Neuron (in vitro differentiated cells): ENCODE measurements at regions not wholly inside any gene's neighbourhood (a gene's known extent, or its start where the extent isn't known, plus 50 kb on each side); places are given as distances from the start of the nearest gene placed in this dataset.

Experiments used
- H2AFZ ChIP-seq: one replicate; pipeline ENCODE4 v1.6.1; 2013; ENCODE audit warnings: low read depth, mild to moderate bottlenecking, inconsistent platforms, low read length, moderate library complexity
- H3K27me3 ChIP-seq: one replicate; pipeline ENCODE4 v1.6.1; 2013; ENCODE audit warnings: low read length; ENCODE audit not compliant: insufficient read depth
- H3K36me3 ChIP-seq: one replicate; pipeline ENCODE4 v1.6.1; 2013; ENCODE audit warnings: low read length; ENCODE audit not compliant: insufficient read depth
- H3K4me1 ChIP-seq: one replicate; pipeline ENCODE4 v1.6.1; 2013; ENCODE audit warnings: low read length; ENCODE audit not compliant: insufficient read depth
- H3K4me3 ChIP-seq: 2 replicates; pipeline ENCODE4 v1.5.1; 2013; ENCODE audit warnings: mild to moderate bottlenecking, low read length, moderate library complexity
- H3K9me3 ChIP-seq: one replicate; pipeline ENCODE4 v1.6.1; 2013; ENCODE audit warnings: low read length

DNA sequence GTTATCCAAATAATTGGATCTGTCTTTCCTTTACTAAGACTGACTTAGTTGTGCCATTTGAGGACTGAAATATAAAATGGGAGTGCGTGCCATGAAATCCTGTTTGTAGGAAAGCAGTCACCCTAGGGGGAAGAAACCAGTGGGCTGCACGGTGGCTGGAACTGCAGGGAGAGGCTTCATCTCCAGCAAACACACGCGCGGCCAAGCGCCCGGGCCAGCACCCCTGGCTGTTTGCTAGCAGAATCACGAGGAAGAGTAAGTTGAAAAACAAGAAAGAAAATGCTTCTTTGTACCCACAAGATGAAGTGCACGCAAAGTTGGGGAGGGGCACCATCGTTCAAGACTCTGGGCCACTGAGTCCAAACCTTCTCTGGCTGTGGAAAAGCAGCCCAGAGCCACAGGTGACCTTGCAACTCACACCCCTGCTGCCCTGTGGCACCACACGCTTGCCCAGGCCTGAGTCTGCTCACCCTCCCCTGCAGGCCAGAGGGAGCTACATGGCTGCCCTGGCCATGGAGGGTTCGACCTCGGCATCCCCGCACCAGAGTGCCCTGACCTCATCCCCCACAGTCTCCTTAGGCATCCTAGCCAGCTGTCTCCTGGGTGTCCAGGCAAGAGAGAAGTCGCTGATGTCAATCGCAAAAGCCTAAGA, 55.2 kb downstream of the IRX2 start:
- Histone ChIP-seq H3K36me3 (no peaks in the 10 kb centered on the region), H3K4me3 (no peak overlapping the region), H2AFZ (no peak overlapping the region), H3K27me3 (no peaks in the 10 kb centered on the region), H3K9me3 (peaks cover 6% of the 10 kb centered on the region), H3K4me1 (no peaks in the 10 kb centered on the region)

DNA sequence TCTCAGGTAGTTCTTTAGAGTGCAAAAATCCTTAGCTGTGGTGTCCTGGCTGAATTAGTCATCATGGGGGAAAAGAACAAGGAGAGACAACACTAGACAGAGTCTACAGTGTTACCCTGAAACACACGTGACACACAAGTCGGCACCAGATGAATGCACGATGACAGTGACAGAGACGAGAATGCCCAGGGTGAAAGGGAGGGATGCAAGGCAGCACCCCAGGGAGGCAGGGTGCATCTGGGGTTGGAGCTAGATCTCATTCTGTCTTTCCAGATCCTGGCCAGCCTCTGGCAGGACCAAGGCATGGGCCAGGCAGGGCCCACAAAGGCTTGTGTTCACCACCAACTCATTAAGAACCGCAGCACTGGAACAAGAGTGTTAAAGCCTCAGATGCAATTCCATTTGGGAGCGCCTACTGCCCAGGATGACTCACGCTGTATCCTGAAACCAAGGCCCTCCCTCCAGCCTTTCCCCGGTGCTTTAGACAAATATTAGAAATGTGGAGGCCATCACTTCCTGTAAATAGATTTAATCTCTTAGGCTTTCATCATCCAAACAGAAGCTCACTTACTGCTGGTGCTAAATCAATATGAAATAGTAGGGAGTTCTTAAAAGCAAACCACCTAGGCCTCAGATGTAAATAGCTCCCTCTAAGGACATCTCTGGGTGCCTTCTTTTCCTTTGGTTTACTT, 56.1 kb downstream of the IRX2 start:
- H3K4me3 ChIP-seq, result no peak overlapping the region
- no peak overlapping the region for H2AFZ ChIP-seq
- no peaks in the 10 kb centered on the region for H3K36me3 ChIP-seq
- no peaks in the 10 kb centered on the region for H3K27me3 ChIP-seq
- H3K4me1 ChIP-seq, result no peaks in the 10 kb centered on the region
- H3K9me3 ChIP-seq, result peaks cover 6% of the 10 kb centered on the region

DNA sequence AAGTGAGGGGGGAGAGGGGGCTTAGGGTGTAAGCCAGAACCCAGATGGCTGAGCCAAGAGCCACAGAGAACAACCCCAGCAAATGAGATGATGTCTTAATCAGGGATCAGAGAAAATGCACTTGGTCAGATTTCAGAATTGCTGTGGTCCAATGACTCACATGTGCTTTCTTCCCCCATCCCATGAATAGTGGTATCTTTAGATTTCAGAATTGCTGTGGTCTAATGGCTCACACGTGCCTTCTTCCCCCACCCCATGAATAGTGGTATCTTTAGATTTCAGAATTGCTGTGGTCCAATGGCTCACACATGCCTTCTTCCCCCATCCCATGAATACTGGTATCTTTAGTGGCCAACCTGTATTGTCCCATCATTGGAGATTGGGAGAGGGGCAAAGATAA, 59.9 kb downstream of the IRX2 start:
- Histone ChIP-seq H2AFZ (no peak overlapping the region), H3K27me3 (no peaks in the 10 kb centered on the region), H3K4me1 (peaks cover under 1% of the 10 kb centered on the region), H3K9me3 (peaks cover 8% of the 10 kb centered on the region), H3K4me3 (no peak overlapping the region), H3K36me3 (no peaks in the 10 kb centered on the region)

DNA sequence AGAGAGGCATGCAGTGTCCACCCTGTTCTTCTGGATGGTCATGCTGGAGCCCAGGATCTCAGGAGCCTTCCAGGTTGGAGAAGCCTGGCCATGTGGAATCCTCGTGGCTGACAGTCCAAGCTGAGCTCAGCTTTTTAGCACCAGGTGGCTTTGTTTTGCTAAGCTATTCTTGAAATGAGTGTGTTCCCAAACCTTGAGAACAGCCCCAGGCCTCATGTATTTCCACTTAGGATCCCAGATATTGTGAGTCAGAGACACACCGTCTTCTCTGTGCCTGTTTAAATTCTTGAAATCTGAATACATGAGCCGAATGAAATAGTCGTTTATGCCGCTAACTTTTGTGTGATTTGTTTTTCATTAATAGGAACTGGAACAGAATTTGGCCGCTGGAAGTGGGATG, 61.2 kb downstream of the IRX2 start:
- Histone ChIP-seq H3K36me3 (no peaks in the 10 kb centered on the region), H3K4me1 (peaks cover 6% of the 10 kb centered on the region), H3K9me3 (peaks cover 6% of the 10 kb centered on the region), H2AFZ (no peak overlapping the region), H3K4me3 (no peak overlapping the region), H3K27me3 (no peaks in the 10 kb centered on the region)

DNA sequence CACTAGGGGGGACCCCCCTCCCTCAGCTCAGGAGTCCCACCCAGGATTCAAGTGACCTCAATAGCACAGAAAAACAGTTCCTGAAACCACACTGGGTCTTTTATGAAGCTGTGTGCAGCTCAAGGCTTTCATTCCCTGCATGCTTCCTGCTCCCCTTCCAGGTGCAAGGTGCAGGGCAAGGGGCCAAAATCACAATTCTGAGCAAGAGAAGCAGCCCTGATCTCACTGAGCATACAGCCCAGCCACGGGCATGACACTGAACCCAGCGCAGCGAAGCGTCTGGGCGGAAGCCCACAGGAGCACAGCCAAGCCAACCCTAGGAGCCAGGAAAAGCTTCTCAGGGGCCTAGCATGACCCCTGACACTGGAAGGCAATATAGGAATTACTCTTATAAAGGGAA, 62.9 kb downstream of the IRX2 start:
- Histone ChIP-seq H3K9me3 (peaks cover 5% of the 10 kb centered on the region), H3K27me3 (no peaks in the 10 kb centered on the region), H3K4me3 (no peak overlapping the region)

DNA sequence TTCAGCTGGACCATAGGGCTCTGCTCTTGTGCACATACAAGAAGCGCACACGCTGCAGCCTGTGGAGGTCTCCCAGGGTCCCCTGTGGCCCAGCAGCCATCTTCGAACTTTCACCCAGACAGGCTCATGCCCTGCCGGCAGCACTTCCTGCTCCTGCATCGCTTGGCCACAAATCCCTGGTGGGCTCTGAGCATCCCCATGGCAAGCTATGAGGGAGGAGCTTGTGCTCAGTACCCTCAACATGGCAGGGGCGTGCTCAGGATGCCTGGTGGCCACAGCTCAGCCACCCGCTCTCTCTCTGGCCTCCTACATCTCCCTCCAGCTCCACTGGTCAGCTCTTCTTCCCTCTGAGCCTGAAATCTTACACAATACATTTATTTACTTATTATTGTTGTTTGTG, 63.7 kb downstream of the IRX2 start:
- no peak overlapping the region for H2AFZ ChIP-seq
- no peaks in the 10 kb centered on the region for H3K36me3 ChIP-seq
- peaks cover 6% of the 10 kb centered on the region for H3K4me1 ChIP-seq
- H3K9me3 ChIP-seq, result peaks cover 4% of the 10 kb centered on the region
- no peak overlapping the region for H3K4me3 ChIP-seq
- no peaks in the 10 kb centered on the region for H3K27me3 ChIP-seq

More for the DNA sequence above, 62.9 kb downstream of the IRX2 start:
- peaks cover 6% of the 10 kb centered on the region for H3K4me1 ChIP-seq
- no peaks in the 10 kb centered on the region for H3K36me3 ChIP-seq
- H2AFZ ChIP-seq, result no peak overlapping the region

DNA sequence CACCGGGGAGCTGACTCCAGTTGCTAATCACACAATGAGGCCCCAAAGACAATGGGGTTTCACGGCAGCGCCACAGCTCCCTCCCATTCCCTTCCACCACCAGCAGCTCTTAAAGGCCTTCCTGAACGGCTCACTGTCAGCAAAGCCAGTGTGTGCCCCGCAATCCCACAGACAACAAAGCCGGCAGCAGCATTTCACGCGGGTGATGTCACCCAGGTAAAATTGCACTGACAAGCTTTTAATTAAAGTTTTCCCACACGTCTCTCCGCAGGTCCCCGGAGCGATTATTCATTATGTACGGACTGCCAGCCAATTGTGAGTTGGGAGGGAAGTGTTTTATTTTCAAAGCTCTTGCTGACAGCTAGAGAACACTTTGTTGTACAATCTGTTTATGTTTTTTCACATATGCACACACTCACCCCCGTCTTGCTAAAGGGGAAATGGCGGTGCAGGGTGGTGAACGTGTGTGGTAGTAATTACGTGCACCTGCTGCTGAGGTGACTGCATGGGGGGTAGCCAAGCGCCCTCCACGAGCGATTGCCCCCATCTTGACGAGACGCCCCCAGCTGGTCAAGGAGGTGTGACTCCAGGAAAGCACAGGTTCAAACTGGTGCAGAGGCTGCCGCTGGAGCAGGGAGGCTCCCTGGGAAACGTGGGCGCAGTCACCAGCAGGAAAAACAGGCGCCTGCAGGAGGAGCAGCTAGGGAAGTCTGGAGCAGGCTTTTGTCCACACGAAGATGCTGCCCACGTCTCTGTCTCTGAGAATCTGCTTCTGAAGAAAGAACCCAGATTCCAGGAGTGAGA, 65.0 kb downstream of the IRX2 start:
- Histone ChIP-seq H3K27me3 (no peaks in the 10 kb centered on the region), H3K36me3 (no peaks in the 10 kb centered on the region), H2AFZ (no peak overlapping the region), H3K4me3 (no peak overlapping the region), H3K9me3 (peaks cover 4% of the 10 kb centered on the region), H3K4me1 (peaks cover 6% of the 10 kb centered on the region)

DNA sequence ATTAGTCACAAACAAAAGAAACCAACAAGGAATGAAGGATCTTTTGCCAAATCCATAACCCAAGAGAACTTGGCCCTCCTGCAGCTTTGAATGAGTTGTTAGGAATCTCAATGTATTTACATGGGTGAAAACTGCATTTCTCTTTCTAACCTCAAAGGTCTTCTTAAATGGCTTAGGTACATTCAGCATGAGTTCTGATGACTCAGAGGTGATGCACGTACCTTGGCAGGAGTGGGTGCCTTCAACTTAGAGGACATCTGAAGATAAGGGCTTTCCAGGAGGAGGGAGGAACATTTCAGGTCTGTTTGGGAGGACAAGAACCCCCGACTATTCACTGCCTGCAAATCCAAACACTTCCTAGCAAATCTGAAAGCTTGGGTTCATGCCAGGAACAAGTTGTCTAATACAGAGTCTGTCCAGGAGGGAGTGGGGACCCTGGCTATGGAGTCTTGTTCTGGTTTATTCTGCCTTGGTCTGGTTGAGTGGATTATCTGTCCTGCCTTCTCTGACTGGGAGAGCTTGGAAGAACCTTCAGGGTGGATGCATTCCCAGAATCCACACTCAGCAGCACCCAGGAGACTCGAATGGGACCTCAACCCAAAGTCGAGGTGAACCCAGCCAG, 65.7 kb downstream of the IRX2 start:
- no peaks in the 10 kb centered on the region for H3K27me3 ChIP-seq
- H3K9me3 ChIP-seq, result peaks cover 4% of the 10 kb centered on the region
- no peak overlapping the region for H2AFZ ChIP-seq
- H3K36me3 ChIP-seq, result no peaks in the 10 kb centered on the region
- H3K4me1 ChIP-seq, result peaks cover 6% of the 10 kb centered on the region
- H3K4me3 ChIP-seq, result no peak overlapping the region

DNA sequence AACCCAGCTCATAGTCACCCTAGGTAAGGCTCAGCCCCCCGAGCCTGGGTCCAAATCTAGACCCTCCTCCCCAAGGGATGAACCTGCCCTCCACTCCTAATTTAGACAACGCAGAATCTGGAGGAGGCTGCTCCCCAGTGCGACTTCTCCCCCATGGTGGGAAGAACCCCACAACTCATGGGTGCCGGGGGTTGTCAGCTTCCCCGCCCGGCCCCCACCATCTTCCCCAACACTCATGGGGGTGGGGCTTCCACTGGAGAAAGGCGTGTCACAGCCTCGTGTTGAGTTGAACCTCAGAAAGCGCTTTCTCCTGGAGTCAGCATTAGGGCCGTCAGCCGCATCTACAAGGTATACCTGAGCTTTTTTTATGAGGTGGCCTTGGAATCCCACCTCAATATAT, 66.9 kb downstream of the IRX2 start:
- no peak overlapping the region for H3K4me3 ChIP-seq
- H3K9me3 ChIP-seq, result peaks cover 4% of the 10 kb centered on the region
- no peak overlapping the region for H2AFZ ChIP-seq
- peaks cover 6% of the 10 kb centered on the region for H3K4me1 ChIP-seq
- H3K36me3 ChIP-seq, result no peaks in the 10 kb centered on the region
- H3K27me3 ChIP-seq, result no peaks in the 10 kb centered on the region

DNA sequence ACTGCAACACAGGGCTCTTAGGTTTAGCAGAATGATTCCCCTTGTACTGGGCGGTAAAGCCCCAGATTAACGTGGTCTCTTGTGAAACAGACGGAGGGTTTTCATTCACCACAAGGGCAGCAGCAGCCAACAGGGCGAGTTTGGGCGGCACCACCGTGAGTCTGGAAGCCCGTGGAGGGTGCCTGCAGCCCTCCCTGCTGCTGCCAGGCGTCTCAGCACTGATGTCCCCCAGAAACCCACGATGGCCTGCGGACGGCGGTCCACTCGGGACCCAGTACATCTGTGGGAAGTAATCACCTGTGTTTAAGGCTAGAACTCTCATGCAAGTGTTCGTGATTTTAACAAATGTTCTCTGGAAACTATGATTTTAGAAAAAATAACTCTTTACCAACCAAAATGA, 67.8 kb downstream of the IRX2 start:
- Histone ChIP-seq H3K9me3 (peaks cover 2% of the 10 kb centered on the region), H2AFZ (no peak overlapping the region), H3K27me3 (no peaks in the 10 kb centered on the region), H3K4me1 (peaks cover 6% of the 10 kb centered on the region), H3K4me3 (no peak overlapping the region), H3K36me3 (no peaks in the 10 kb centered on the region)

DNA sequence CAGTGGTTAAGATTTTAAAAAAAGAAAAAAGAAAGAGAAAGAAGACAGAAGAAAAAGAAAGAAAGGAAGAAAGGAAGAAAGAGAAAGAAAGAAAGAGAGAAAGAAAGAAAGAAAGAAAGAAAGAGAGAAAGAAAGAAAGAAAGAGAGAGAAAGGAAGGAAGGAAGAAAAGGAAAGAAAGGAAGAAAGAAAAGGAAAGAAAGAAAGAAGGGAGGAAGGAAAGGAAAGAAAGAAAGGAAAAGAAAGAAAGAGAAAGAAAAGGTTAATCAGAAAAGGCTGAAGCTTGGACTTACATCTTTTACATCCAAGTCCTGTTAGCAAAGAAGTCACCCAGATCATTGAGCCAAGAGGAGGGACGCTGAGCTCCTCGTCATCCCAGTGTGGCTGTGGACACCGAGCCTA, 70.0 kb downstream of the IRX2 start:
- no peaks in the 10 kb centered on the region for H3K27me3 ChIP-seq
- H2AFZ ChIP-seq, result no peak overlapping the region
- H3K9me3 ChIP-seq, result peaks cover 2% of the 10 kb centered on the region
- H3K36me3 ChIP-seq, result no peaks in the 10 kb centered on the region
- H3K4me1 ChIP-seq, result peaks cover 5% of the 10 kb centered on the region
- no peak overlapping the region for H3K4me3 ChIP-seq

DNA sequence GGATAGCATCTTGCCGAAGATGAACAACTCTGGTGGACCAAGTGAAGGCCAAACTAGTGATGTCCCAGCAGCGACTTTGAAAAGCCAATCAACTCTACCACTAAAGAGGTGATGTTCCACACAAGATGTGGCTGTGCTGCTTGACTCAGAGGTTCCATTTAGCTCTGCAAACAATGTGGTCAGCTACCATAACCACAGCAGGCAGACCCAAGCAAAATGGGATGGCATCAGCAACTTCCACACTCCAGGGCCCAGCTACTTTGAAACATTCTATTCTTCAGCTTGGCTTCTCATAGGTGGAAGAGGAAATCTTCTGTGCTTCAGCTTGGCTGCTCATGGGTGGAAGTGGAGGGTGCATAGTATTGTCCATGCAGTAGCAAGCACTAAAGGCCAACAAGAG, 70.5 kb downstream of the IRX2 start:
- no peak overlapping the region for H3K4me3 ChIP-seq
- no peaks in the 10 kb centered on the region for H3K27me3 ChIP-seq
- H2AFZ ChIP-seq, result no peak overlapping the region
- H3K9me3 ChIP-seq, result peaks cover 2% of the 10 kb centered on the region
- H3K4me1 ChIP-seq, result no peaks in the 10 kb centered on the region
- no peaks in the 10 kb centered on the region for H3K36me3 ChIP-seq

DNA sequence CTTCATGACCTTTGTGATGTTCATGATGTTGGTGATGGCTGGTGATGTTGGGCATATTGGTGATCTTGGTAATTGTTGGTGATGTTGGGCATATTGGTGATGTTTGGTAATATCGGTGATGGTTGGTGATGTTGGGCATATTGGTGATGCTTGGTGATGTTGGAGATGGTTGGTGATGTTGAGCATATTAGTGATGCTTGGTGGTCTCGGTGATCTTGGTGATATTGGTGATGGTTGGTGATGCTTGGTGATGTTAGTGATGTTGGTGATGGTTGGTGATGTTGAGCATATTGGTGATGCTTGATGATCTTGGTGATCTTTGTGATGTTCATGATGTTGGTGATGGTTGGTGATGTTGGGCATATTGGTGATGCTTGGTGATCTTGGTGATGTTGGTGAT, 73.8 kb downstream of the IRX2 start:
- H3K4me3 ChIP-seq, result no peak overlapping the region

More for the DNA sequence above, 73.8 kb downstream of the IRX2 start:
- no peaks in the 10 kb centered on the region for H3K36me3 ChIP-seq
- no peak overlapping the region for H2AFZ ChIP-seq
- H3K4me1 ChIP-seq, result no peaks in the 10 kb centered on the region
- H3K27me3 ChIP-seq, result no peaks in the 10 kb centered on the region
- no peaks in the 10 kb centered on the region for H3K9me3 ChIP-seq
